T-helper 22 cell (primary cell): ENCODE measurements at regions not wholly inside any gene's neighbourhood (a gene's known extent, or its start where the extent isn't known, plus 50 kb on each side); places are given as distances from the start of the nearest gene placed in this dataset.

Experiments used
- DNase-seq: peaks from one replicate; pipeline ENCODE4 v3.0.0-alpha.2; 2020; ENCODE audit warnings: low read depth

- DNase-seq, result no peak
Measured at GRCh38 chr16:79658301-79659033, 57.9 kb upstream of the MAF start.

- DNase-seq, result no peak
Measured at GRCh38 chr16:79656553-79657115, 56.1 kb upstream of the MAF start.

- no peak for DNase-seq
Measured at GRCh38 chr16:79653373-79653891, 52.9 kb upstream of the MAF start.

GRCh38 chr16:79651363-79651762, 50.8 kb upstream of the MAF start:
- no peak for DNase-seq
